Activated T-cell treated with anti-CD3 and anti-CD28 coated beads, Interleukin-2, amount 50 U/mL, for 4 hours (primary cell): ENCODE measurements at regions not wholly inside any gene's neighbourhood (a gene's known extent, or its start where the extent isn't known, plus 50 kb on each side); places are given as distances from the start of the nearest gene placed in this dataset.

Experiments
- ATAC-seq, 2 donors: fragments of 200-7000 bp; cut with Tn5 transposase; one replicate each; pipeline ENCODE4 v1.10.0; 2021
- DNase-seq: peaks from one replicate; pipeline ENCODE4 v3.0.0-alpha.2; 2020
- H3K27me3 Mint-ChIP-seq: one replicate; pipeline ENCODE4 v1.8.0; 2021; ENCODE audit warnings: low read depth, mixed read lengths
- H3K36me3 Mint-ChIP-seq: one replicate; pipeline ENCODE4 v1.8.0; 2022; ENCODE audit warnings: mixed read lengths; ENCODE audit not compliant: insufficient read depth
- H3K4me1 Mint-ChIP-seq: one replicate; pipeline ENCODE4 v1.8.0; 2021; ENCODE audit warnings: low read depth, mixed read lengths
- H3K4me3 Mint-ChIP-seq: one replicate; pipeline ENCODE4 v1.8.0; 2021; ENCODE audit warnings: mild to moderate bottlenecking, moderate library complexity, mixed read lengths
- H3K9me3 Mint-ChIP-seq: one replicate; pipeline ENCODE4 v1.8.0; 2021; ENCODE audit warnings: mixed read lengths

GRCh38 chr13:31684466-31684865 lies 54.9 kb upstream of the RXFP2 start:
- H3K27me3 Mint-ChIP-seq = peaks cover 3% of the 10 kb centered on the region
- no peaks in the 10 kb centered on the region for H3K36me3 Mint-ChIP-seq
- no peaks in the 10 kb centered on the region for H3K4me1 Mint-ChIP-seq
- H3K4me3 Mint-ChIP-seq = no peak overlapping the region
- ATAC-seq = no peak
- peaks cover 9% of the 10 kb centered on the region for H3K9me3 Mint-ChIP-seq
- no peak for DNase-seq

GRCh38 chr13:31686670-31687425 lies 52.5 kb upstream of the RXFP2 start:
- H3K9me3 Mint-ChIP-seq = peaks cover 3% of the 10 kb centered on the region
- H3K4me1 Mint-ChIP-seq = no peaks in the 10 kb centered on the region
- ATAC-seq (no peak), DNase-seq (no peak)
- no peak overlapping the region for H3K4me3 Mint-ChIP-seq
- H3K36me3 Mint-ChIP-seq = no peaks in the 10 kb centered on the region
- peaks cover 3% of the 10 kb centered on the region for H3K27me3 Mint-ChIP-seq
